Ovary (tissue), 3 donors: ENCODE measurements at regions not wholly inside any gene's neighbourhood (a gene's known extent, or its start where the extent isn't known, plus 50 kb on each side); places are given as distances from the start of the nearest gene placed in this dataset.

Experiments
- CTCF ChIP-seq, 3 donors: fragments of 450-650 bp in 2 of 3; fragments of 200-600 bp in 1 of 3; IDR thresholded peaks; one replicate each; pipeline versions ENCODE4 v1.5.1 to v1.8.0; 2016 to 2022; ENCODE audit warnings: antibody characterized with exemption in 3 of 3, mild to moderate bottlenecking in 1 of 3
- EP300 ChIP-seq: sonication (generic); formaldehyde crosslinking; IDR thresholded peaks from one replicate; pipeline ENCODE4 v1.6.1; 2017; ENCODE audit warnings: antibody characterized with exemption
- donor health status: DM: no; HTN: no; CAD: no.

DNA sequence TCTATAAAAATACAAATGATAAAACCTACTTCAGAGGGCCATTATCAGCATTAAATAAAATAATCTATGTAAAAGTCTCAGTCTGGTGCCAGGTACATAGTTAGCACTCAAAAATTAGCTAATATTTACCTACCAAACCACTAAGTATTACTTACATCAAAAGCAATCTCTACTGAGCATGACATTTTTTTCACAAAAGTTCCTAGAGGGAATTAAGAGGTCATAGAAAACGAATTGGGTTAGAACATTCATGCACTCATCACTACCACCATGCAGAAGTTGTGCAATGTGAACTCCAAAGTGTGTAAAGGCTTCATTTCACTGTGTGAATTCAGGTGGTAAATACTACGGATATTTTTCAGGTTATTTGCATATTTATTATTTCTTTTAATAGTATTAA is 209.5 kb upstream of the FGF13 start:
- no peak for TF ChIP-seq EP300
- TF ChIP-seq CTCF (IDR thresholded peaks at IDR 0.05), result no peak
